HG03520 (cell line): ENCODE measurements at regions not wholly inside any gene's neighbourhood (a gene's known extent, or its start where the extent isn't known, plus 50 kb on each side); places are given as distances from the start of the nearest gene placed in this dataset.
"Not testable (repeated sequence)": the region's sequence is repeated elsewhere in the genome, so short reads cannot be mapped to it uniquely, and the experiment has no call there.

Experiments
- ATAC-seq: cut with Tn5 transposase; IDR thresholded peaks from one replicate; pipeline ENCODE4 v1.9.1; 2021; ENCODE audit warnings: mild to moderate bottlenecking, moderate library complexity; ENCODE audit not compliant: unreplicated experiment

GRCh38 chr7:17437586-17437985 is 139.1 kb downstream of the AHR start:
- no peak for ATAC-seq

- ATAC-seq = not testable (repeated sequence)
These were observed 141.8 kb downstream of the AHR start for GRCh38 chr7:17440025-17440784.

- no peak for ATAC-seq
These were observed 142.4 kb downstream of the AHR start for GRCh38 chr7:17440831-17441230.

- no peak for ATAC-seq
These were observed 143.1 kb downstream of the AHR start for GRCh38 chr7:17441557-17441956.

GRCh38 chr7:17444151-17444550 is 145.7 kb downstream of the AHR start:
- no peak for ATAC-seq

GRCh38 chr7:17444673-17445072 is 146.2 kb downstream of the AHR start:
- no peak for ATAC-seq

- ATAC-seq = no peak
These were observed 147.9 kb downstream of the AHR start for GRCh38 chr7:17446340-17446739.

GRCh38 chr7:17447728-17448478 is 149.5 kb downstream of the AHR start:
- no peak for ATAC-seq

- no peak for ATAC-seq
These were observed 150.3 kb downstream of the AHR start for GRCh38 chr7:17448479-17449423.

GRCh38 chr7:17456541-17456940 is 158.1 kb downstream of the AHR start:
- ATAC-seq = no peak

- no peak for ATAC-seq
These were observed 161.5 kb downstream of the AHR start for GRCh38 chr7:17460001-17460400.

- no peak for ATAC-seq
These were observed 162.2 kb downstream of the AHR start for GRCh38 chr7:17460665-17461064.

GRCh38 chr7:17462131-17462631 is 163.7 kb downstream of the AHR start:
- ATAC-seq = no peak

- no peak for ATAC-seq
These were observed 165.1 kb downstream of the AHR start for GRCh38 chr7:17463511-17464085.

GRCh38 chr7:17466216-17466615 is 167.8 kb downstream of the AHR start:
- ATAC-seq = no peak

GRCh38 chr7:17467386-17467945 is 169.0 kb downstream of the AHR start:
- no peak for ATAC-seq

GRCh38 chr7:17471325-17471724 is 172.9 kb downstream of the AHR start:
- no peak for ATAC-seq

GRCh38 chr7:17472518-17472917 is 174.1 kb downstream of the AHR start:
- ATAC-seq = no peak

GRCh38 chr7:17472939-17473338 is 174.5 kb downstream of the AHR start:
- no peak for ATAC-seq

GRCh38 chr7:17474724-17475344 is 176.4 kb downstream of the AHR start:
- no peak for ATAC-seq
